Endothelial cell (in vitro differentiated cells): ENCODE measurements at regions not wholly inside any gene's neighbourhood (a gene's known extent, or its start where the extent isn't known, plus 50 kb on each side); places are given as distances from the start of the nearest gene placed in this dataset.

Experiments
- DNase-seq: peaks from one replicate; pipeline ENCODE4 v3.0.0; 2021; ENCODE audit warnings: low spot score
- H3K27ac Mint-ChIP-seq: one replicate; pipeline ENCODE4 v1.8.0; 2021; ENCODE audit warnings: mixed read lengths, inconsistent platforms; ENCODE audit not compliant: unreplicated experiment
- H3K27me3 Mint-ChIP-seq: one replicate; pipeline ENCODE4 v1.8.0; 2021; ENCODE audit warnings: mild to moderate bottlenecking, moderate library complexity, mixed read lengths, inconsistent platforms; ENCODE audit not compliant: unreplicated experiment
- H3K36me3 Mint-ChIP-seq: one replicate; pipeline ENCODE4 v1.8.0; 2021; ENCODE audit warnings: mild to moderate bottlenecking, low read depth, mixed read lengths, inconsistent platforms; ENCODE audit not compliant: unreplicated experiment
- H3K4me1 Mint-ChIP-seq: one replicate; pipeline ENCODE4 v1.8.0; 2021; ENCODE audit warnings: mild to moderate bottlenecking, mixed read lengths, inconsistent platforms; ENCODE audit not compliant: unreplicated experiment
- H3K4me3 Mint-ChIP-seq: one replicate; pipeline ENCODE4 v1.8.0; 2021; ENCODE audit warnings: mild to moderate bottlenecking, mixed read lengths, inconsistent platforms; ENCODE audit not compliant: unreplicated experiment
- H3K9me3 Mint-ChIP-seq: one replicate; pipeline ENCODE4 v1.8.0; 2021; ENCODE audit warnings: mixed read lengths, inconsistent platforms; ENCODE audit not compliant: unreplicated experiment
- TF ChIP-seq, protein P1 (sequence below): fragments of 200-600 bp; sonication (generic); IDR thresholded peaks from one replicate; pipeline ENCODE4 v1.5.0; 2021; ENCODE audit warnings: antibody characterized with exemption; ENCODE audit not compliant: unreplicated experiment

DNA sequence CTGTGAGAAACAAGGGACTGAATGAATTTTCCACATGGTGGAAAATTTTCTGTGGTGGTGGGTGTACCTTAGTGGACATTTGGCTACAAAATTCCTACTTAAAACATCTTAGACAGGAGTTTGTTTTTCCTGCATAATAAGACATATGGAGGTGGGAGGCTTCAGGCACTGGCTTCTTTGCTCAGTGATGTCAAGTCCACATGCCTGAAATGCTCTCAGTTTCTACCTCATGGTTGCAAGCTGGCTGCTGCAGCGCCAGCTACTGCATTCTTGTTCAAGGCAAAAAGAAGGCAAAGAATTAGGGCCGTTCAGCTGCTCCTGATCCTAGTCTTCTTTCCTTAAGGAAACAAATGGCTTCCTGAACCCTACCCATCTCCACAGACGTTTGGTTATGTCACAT lies 99.9 kb upstream of the FAM204A start:
- peaks cover 3% of the 10 kb centered on the region for H3K27me3 Mint-ChIP-seq
- no peak for DNase-seq
- TF ChIP-seq, protein P1, sequence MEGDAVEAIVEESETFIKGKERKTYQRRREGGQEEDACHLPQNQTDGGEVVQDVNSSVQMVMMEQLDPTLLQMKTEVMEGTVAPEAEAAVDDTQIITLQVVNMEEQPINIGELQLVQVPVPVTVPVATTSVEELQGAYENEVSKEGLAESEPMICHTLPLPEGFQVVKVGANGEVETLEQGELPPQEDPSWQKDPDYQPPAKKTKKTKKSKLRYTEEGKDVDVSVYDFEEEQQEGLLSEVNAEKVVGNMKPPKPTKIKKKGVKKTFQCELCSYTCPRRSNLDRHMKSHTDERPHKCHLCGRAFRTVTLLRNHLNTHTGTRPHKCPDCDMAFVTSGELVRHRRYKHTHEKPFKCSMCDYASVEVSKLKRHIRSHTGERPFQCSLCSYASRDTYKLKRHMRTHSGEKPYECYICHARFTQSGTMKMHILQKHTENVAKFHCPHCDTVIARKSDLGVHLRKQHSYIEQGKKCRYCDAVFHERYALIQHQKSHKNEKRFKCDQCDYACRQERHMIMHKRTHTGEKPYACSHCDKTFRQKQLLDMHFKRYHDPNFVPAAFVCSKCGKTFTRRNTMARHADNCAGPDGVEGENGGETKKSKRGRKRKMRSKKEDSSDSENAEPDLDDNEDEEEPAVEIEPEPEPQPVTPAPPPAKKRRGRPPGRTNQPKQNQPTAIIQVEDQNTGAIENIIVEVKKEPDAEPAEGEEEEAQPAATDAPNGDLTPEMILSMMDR = no peak
- no peaks in the 10 kb centered on the region for H3K36me3 Mint-ChIP-seq
- H3K4me1 Mint-ChIP-seq = no peaks in the 10 kb centered on the region
- H3K27ac Mint-ChIP-seq = no peak overlapping the region
- H3K9me3 Mint-ChIP-seq = no peaks in the 10 kb centered on the region
- H3K4me3 Mint-ChIP-seq = no peak overlapping the region

DNA sequence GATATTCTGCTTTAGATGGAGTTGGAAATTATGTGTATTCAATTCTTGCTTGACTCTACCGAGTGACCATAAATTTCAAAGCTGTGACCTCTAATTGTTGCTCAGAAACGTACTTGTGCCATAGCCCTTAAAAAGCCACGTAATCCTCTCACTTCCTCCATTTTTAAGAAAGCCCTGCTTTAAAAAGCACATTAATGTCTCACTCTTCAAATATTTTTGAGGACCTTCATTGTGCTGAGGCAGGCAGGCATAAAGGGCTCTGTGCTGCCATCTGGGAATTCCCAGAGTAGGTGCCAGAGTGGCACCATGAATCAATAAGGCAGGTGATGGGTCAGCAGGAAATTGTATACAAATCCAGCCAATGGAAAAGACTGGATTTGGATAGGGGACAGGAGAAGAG lies 97.7 kb upstream of the FAM204A start:
- TF ChIP-seq, protein P1 = no peak
- no peaks in the 10 kb centered on the region for H3K4me1 Mint-ChIP-seq
- no peaks in the 10 kb centered on the region for H3K36me3 Mint-ChIP-seq
- H3K9me3 Mint-ChIP-seq = no peaks in the 10 kb centered on the region
- peaks cover 3% of the 10 kb centered on the region for H3K27me3 Mint-ChIP-seq
- no peak overlapping the region for H3K27ac Mint-ChIP-seq
- H3K4me3 Mint-ChIP-seq = no peak overlapping the region
- DNase-seq = no peak

DNA sequence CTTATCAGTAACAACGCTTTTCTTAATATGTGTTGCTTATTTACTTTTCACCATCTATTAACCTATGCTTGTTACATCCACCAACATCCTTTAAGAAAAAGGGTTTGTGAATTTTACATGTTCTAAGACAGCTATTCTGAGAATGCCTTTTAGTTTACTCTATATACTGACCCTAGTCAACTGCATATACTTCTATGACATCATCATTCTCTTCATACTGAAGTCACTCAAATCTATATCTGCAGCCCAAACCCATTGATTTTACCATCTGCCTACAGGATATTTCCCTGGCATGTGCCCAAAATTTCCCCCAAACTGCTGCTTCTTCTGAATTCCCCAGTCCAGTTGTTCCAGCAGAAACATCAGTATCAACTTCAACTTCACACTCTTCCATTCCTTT lies 94.6 kb upstream of the FAM204A start:
- no peak for DNase-seq
- H3K27me3 Mint-ChIP-seq = peaks cover 3% of the 10 kb centered on the region
- no peak overlapping the region for H3K4me3 Mint-ChIP-seq
- H3K27ac Mint-ChIP-seq = no peak overlapping the region
- H3K4me1 Mint-ChIP-seq = no peaks in the 10 kb centered on the region
- no peaks in the 10 kb centered on the region for H3K9me3 Mint-ChIP-seq
- TF ChIP-seq, protein P1 = no peak
- no peaks in the 10 kb centered on the region for H3K36me3 Mint-ChIP-seq

DNA sequence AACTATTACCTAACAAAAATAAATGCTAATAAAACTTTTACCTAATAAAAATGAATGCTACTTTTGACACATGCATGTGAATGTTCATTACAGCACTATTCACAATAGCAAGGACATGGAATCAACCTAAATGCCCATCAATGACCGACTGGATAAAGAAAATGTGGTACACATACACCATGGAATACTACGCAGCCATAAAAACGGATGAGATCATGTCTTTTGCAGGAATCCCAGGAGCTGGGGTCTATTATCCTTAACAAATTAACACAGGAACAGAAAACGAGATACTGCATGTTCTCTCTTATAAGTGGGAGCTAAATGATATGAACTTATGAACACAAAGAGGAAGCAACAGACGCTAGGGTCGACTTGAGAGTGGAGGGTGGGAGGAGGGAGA lies 88.1 kb upstream of the FAM204A start:
- TF ChIP-seq, protein P1 = no peak
- Mint-ChIP-seq H3K27me3 (no peaks in the 10 kb centered on the region), H3K4me3 (no peak overlapping the region), H3K36me3 (no peaks in the 10 kb centered on the region), H3K4me1 (no peaks in the 10 kb centered on the region), H3K9me3 (no peaks in the 10 kb centered on the region), H3K27ac (no peak overlapping the region)
- DNase-seq = no peak

DNA sequence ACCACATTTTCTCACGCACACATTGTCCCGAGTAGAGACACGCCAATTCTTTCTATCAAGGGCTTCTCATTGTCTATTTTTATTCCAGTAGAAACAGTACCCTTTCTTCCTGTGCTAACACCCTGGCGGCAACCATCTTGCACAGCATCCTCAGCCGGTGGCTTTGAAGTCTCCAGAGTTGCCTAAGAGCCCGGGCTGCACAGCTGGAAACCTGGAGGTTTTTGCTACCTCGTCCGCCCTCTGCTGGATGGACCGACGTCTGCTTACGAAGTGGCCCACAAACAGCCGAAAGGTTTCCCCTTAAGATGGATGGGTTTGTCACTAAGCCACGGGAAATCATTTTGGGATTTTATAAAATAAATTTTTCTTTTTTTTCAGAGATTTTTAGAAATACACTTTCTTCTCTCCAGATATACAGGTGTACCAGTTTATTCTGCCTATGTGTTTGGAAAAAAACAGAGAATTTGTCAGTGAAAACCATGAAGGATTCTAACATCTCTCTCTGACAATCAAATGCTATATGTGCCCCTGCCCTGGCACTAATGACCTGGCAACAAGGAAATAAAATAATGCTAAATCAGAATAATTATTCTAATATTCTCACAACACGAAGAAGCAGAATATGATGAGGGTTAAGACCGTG lies 81.8 kb upstream of the FAM204A start:
- no peak overlapping the region for H3K27ac Mint-ChIP-seq
- H3K4me3 Mint-ChIP-seq = no peak overlapping the region
- no peaks in the 10 kb centered on the region for H3K36me3 Mint-ChIP-seq
- no peaks in the 10 kb centered on the region for H3K27me3 Mint-ChIP-seq
- peaks cover 3% of the 10 kb centered on the region for H3K4me1 Mint-ChIP-seq
- TF ChIP-seq, protein P1 = peak; percentile 82
- H3K9me3 Mint-ChIP-seq = no peaks in the 10 kb centered on the region
- peak; percentile 90 for DNase-seq
